PC-9 (cell line): ENCODE measurements at regions not wholly inside any gene's neighbourhood (a gene's known extent, or its start where the extent isn't known, plus 50 kb on each side); places are given as distances from the start of the nearest gene placed in this dataset.

Experiments
- BruUV-seq: library from RNA; stranded (reverse); fragments of 400-500 nt; replicated peaks from 2 replicates; lab custom pipeline; 2021; lab: Mats Ljungman, UMichigan
- CTCF ChIA-PET: fragments of 300-600 bp; sonication (Branson Sonifier 250); formaldehyde crosslinking; loops from one replicate; lab custom pipeline; 2022; ENCODE audit warnings: antibody characterized with exemption; lab: Charles Lee
- POLR2A ChIA-PET: fragments of 300-600 bp; sonication (Branson Sonifier 250); formaldehyde crosslinking; loops from one replicate; lab custom pipeline; 2022; ENCODE audit warnings: antibody characterized with exemption; ENCODE audit not compliant: unreplicated experiment; lab: Charles Lee
- DNase-seq, 2 experiments: peaks; one replicate each; pipeline versions ENCODE4 v3.0.0 to v3.0.0-alpha.2; 2015 to 2022; ENCODE audit warnings: mixed read lengths in 1 of 2
- H2AFZ ChIP-seq: fragments of 200-600 bp; sonication (generic); 2 replicates; pipeline ENCODE4 v1.8.1; 2017; ENCODE audit warnings: antibody characterized with exemption
- H3F3A ChIP-seq: fragments of 200-600 bp; sonication (generic); 2 replicates; pipeline ENCODE4 v1.8.1; 2017; ENCODE audit warnings: antibody characterized with exemption, mild to moderate bottlenecking, low read depth; ENCODE audit not compliant: insufficient read depth
- H3K27ac ChIP-seq: fragments of 200-600 bp; sonication (generic); 2 replicates; pipeline ENCODE4 v1.6.1; 2016; ENCODE audit warnings: mixed run types
- H3K27me3 ChIP-seq: fragments of 200-600 bp; sonication (generic); 2 replicates; pipeline ENCODE4 v1.6.1; 2016; ENCODE audit warnings: low read depth, mixed run types; ENCODE audit not compliant: insufficient read depth
- H3K36me3 ChIP-seq: fragments of 200-600 bp; sonication (generic); 2 replicates; pipeline ENCODE4 v1.6.1; 2016; ENCODE audit warnings: low read depth, mixed run types
- H3K4me1 ChIP-seq: fragments of 200-600 bp; sonication (generic); replicated peaks from 2 replicates; pipeline ENCODE4 v1.6.1; 2016; ENCODE audit warnings: mixed run types; ENCODE audit not compliant: insufficient read depth
- H3K4me2 ChIP-seq: fragments of 200-600 bp; sonication (generic); 2 replicates; pipeline ENCODE4 v1.6.1; 2017; ENCODE audit warnings: mixed run types
- H3K4me3 ChIP-seq: fragments of 200-600 bp; sonication (generic); 2 replicates; pipeline ENCODE4 v1.6.1; 2016; ENCODE audit warnings: mixed run types
- H3K79me2 ChIP-seq: fragments of 200-600 bp; sonication (generic); 2 replicates; pipeline ENCODE4 v1.6.1; 2017; ENCODE audit warnings: low read depth, mixed run types
- H3K9me2 ChIP-seq: fragments of 200-600 bp; sonication (generic); 2 replicates; pipeline ENCODE4 v1.8.1; 2017; ENCODE audit warnings: mild to moderate bottlenecking; ENCODE audit not compliant: insufficient read depth
- H3K9me3 ChIP-seq: fragments of 200-600 bp; sonication (generic); 2 replicates; pipeline ENCODE4 v1.8.1; 2016; ENCODE audit warnings: low read depth; ENCODE audit not compliant: insufficient read depth
- H4K20me1 ChIP-seq: fragments of 200-600 bp; sonication (generic); 2 replicates; pipeline ENCODE4 v1.8.1; 2017; ENCODE audit not compliant: insufficient read depth
- EZH2 ChIP-seq: fragments of 200-600 bp; sonication (generic); IDR thresholded peaks from 2 replicates; pipeline ENCODE4 v1.8.0; 2017; ENCODE audit warnings: antibody characterized with exemption, low read depth
- intact Hi-C: fragments of 100-400 bp; cut with micrococcal nuclease; formaldehyde crosslinking; loops from one replicate; pipeline ENCODE4 v1.10.0; 2022; ENCODE audit not compliant: unreplicated experiment
- TF ChIP-seq, protein P1 (sequence below): fragments of 200-600 bp; sonication (generic); conservative IDR thresholded peaks from 2 replicates; pipeline ENCODE4 v1.6.1; 2017; ENCODE audit warnings: mixed run types, antibody characterized with exemption, mild to moderate bottlenecking, moderate library complexity

GRCh38 chr3:19717736-19718135 lies 216.3 kb downstream of the EFHB start:
- H3K9me2 ChIP-seq = no peaks in the 10 kb centered on the region
- no peaks in the 10 kb centered on the region for H3F3A ChIP-seq
- H4K20me1 ChIP-seq = no peaks in the 10 kb centered on the region
- no peak overlapping the region for H3K27ac ChIP-seq
- no peak overlapping the region for H3K4me2 ChIP-seq
- intact Hi-C loops = no loop called here
- TF ChIP-seq, protein P1, sequence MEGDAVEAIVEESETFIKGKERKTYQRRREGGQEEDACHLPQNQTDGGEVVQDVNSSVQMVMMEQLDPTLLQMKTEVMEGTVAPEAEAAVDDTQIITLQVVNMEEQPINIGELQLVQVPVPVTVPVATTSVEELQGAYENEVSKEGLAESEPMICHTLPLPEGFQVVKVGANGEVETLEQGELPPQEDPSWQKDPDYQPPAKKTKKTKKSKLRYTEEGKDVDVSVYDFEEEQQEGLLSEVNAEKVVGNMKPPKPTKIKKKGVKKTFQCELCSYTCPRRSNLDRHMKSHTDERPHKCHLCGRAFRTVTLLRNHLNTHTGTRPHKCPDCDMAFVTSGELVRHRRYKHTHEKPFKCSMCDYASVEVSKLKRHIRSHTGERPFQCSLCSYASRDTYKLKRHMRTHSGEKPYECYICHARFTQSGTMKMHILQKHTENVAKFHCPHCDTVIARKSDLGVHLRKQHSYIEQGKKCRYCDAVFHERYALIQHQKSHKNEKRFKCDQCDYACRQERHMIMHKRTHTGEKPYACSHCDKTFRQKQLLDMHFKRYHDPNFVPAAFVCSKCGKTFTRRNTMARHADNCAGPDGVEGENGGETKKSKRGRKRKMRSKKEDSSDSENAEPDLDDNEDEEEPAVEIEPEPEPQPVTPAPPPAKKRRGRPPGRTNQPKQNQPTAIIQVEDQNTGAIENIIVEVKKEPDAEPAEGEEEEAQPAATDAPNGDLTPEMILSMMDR = no peak
- TF ChIP-seq EZH2 = no peak
- H3K4me1 ChIP-seq = no peaks in the 10 kb centered on the region
- H2AFZ ChIP-seq = no peak overlapping the region
- no peaks in the 10 kb centered on the region for H3K36me3 ChIP-seq
- no peaks in the 10 kb centered on the region for H3K9me3 ChIP-seq
- DNase-seq = no peak
- no peaks in the 10 kb centered on the region for H3K79me2 ChIP-seq
- ChIA-PET POLR2A (no interaction called here), CTCF (no interaction called here)
- no TSS peak for BruUV-seq
- H3K4me3 ChIP-seq = no peak overlapping the region
- H3K27me3 ChIP-seq = no peaks in the 10 kb centered on the region

DNA sequence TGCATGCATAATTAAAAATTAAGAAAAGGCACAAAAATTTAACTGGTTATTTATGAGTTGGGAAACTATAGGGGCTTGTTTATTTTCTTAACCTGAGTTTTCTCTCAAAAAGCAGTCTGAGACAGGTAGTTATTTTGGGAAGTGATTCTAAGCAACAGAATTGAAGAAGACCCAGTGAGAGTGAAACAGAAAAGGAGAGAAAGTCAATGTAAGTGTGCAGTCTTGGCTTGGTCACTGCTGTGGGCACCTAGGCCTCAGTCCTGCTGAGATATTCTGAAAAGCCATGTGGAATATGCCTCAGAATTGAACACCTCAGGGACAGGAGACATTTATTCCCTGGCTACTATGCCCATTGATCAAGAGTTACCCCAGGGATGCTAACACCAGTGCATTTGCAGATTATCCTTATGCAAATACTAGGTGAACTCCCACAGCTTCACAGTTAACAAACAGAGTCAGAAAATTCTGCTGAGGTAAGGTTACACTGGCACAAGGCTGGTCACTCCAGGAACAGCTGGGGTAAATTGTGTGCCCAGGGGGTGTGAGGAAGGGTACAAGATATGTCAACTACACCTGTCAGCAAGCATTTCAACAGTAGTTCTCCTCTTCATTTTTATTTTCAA lies 222.7 kb downstream of the EFHB start:
- H3F3A ChIP-seq = no peaks in the 10 kb centered on the region
- no TSS peak for BruUV-seq
- intact Hi-C loops = no loop called here

DNA sequence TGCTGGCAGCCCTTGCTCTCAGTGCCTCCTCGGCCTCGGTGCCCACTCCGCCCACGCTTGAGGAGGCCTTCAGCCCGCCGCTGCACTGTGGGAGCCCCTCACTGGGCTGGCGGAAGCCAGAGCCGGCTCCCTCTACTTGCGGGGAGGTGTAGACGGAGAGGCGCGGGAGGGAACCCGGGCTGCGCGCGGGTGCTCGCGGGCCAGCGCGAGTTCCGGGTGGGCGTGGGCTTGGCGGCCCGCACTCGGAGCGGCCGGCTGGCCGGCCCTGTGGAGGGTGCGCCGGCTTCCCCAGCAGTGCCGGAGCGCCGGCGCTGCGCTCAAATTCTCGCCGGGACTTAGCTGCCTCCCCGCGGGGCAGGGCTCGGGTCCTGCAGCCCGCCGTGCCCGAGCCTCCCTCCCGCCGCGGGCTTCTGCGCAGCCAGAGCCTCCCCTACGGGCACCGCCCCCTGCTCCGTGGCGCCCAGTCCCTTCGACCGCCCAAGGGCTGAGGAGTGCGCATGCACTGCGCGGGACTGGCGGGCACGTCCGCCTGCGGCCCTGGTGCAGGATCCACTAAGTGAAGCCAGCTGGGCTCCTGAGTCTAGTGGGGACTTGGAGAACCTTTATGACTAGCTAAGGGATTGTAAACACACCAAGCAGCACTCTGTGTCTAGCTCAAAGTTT lies 231.5 kb downstream of the EFHB start:
- intact Hi-C loops = no loop called here
- DNase-seq = no peak
- Histone ChIP-seq H3K9me3 (no peaks in the 10 kb centered on the region), H3K4me1 (no peaks in the 10 kb centered on the region), H4K20me1 (no peaks in the 10 kb centered on the region), H3K4me2 (no peak overlapping the region), H3K36me3 (no peaks in the 10 kb centered on the region), H3K79me2 (no peaks in the 10 kb centered on the region), H2AFZ (no peak overlapping the region), H3K27me3 (no peaks in the 10 kb centered on the region), H3F3A (no peaks in the 10 kb centered on the region), H3K9me2 (no peaks in the 10 kb centered on the region), H3K27ac (no peak overlapping the region), H3K4me3 (no peak overlapping the region)
- POLR2A ChIA-PET = no interaction called here
- no peak for TF ChIP-seq EZH2
- TF ChIP-seq, protein P1 = no peak
- CTCF ChIA-PET = no interaction called here
- BruUV-seq = no TSS peak

More for the DNA sequence above, 222.7 kb downstream of the EFHB start:
- Histone ChIP-seq H3K4me1 (no peaks in the 10 kb centered on the region), H3K27ac (no peak overlapping the region), H3K9me2 (no peaks in the 10 kb centered on the region), H2AFZ (no peak overlapping the region), H3K27me3 (no peaks in the 10 kb centered on the region), H4K20me1 (no peaks in the 10 kb centered on the region), H3K4me3 (no peak overlapping the region), H3K79me2 (no peaks in the 10 kb centered on the region), H3K9me3 (no peaks in the 10 kb centered on the region), H3K4me2 (no peak overlapping the region), H3K36me3 (no peaks in the 10 kb centered on the region)
- CTCF ChIA-PET = no interaction called here
- no peak for DNase-seq
- POLR2A ChIA-PET = no interaction called here
- TF ChIP-seq, protein P1 = no peak
- TF ChIP-seq EZH2 = no peak
